ENCODE measurements at regions not wholly inside any gene's neighbourhood (a gene's known extent, or its start where the extent isn't known, plus 50 kb on each side); places are given as distances from the start of the nearest gene placed in this dataset.
A peak's percentile ranks its signal among the peaks of the same experiment; 100 is the strongest.

GRCh38 chr5:62000646-62001045 lies 305.4 kb upstream of the KIF2A start:
- no peak for TF ChIP-seq CTCF (IDR thresholded peaks at IDR 0.05; ENCODE audit: control insufficient read depth, extremely low read depth, insufficient read depth)
- no peak overlapping the region for H3K4me3 ChIP-seq (ENCODE audit: low read depth, low read length)
- DNase-seq (ENCODE audit: low read depth), result peak; percentile 97

- DNase-seq (ENCODE audit: low read depth), result no peak
- no peak for TF ChIP-seq CTCF (IDR thresholded peaks at IDR 0.05; ENCODE audit: control insufficient read depth, extremely low read depth, insufficient read depth)
- H3K4me3 ChIP-seq (ENCODE audit: low read depth, low read length), result no peak overlapping the region
Measured at GRCh38 chr5:62001640-62002039, 304.4 kb upstream of the KIF2A start.

- H3K4me3 ChIP-seq (ENCODE audit: low read depth, low read length), result no peak overlapping the region
- no peak for DNase-seq (ENCODE audit: low read depth)
- TF ChIP-seq CTCF (IDR thresholded peaks at IDR 0.05; ENCODE audit: control insufficient read depth, extremely low read depth, insufficient read depth), result no peak
Measured at GRCh38 chr5:62002436-62002835, 303.6 kb upstream of the KIF2A start.

- no peak for TF ChIP-seq CTCF (IDR thresholded peaks at IDR 0.05; ENCODE audit: control insufficient read depth, extremely low read depth, insufficient read depth)
- no peak for DNase-seq (ENCODE audit: low read depth)
- no peak overlapping the region for H3K4me3 ChIP-seq (ENCODE audit: low read depth, low read length)
Measured at GRCh38 chr5:62005551-62005950, 300.5 kb upstream of the KIF2A start.

GRCh38 chr5:62007457-62007856 lies 298.5 kb upstream of the KIF2A start:
- H3K4me3 ChIP-seq (ENCODE audit: low read depth, low read length), result no peak overlapping the region
- no peak for DNase-seq (ENCODE audit: low read depth)
- no peak for TF ChIP-seq CTCF (IDR thresholded peaks at IDR 0.05; ENCODE audit: control insufficient read depth, extremely low read depth, insufficient read depth)

- H3K4me3 ChIP-seq (ENCODE audit: low read depth, low read length), result no peak overlapping the region
Measured at GRCh38 chr5:62011089-62011664, 294.8 kb upstream of the KIF2A start.

More at GRCh38 chr5:62011089-62011664, 294.8 kb upstream of the KIF2A start:
- no peak for TF ChIP-seq CTCF (IDR thresholded peaks at IDR 0.05; ENCODE audit: control insufficient read depth, extremely low read depth, insufficient read depth)
- DNase-seq (ENCODE audit: low read depth), result no peak

Measured in LNCaP clone FGC (cell line).